GM23338 (cell line): ENCODE measurements at regions not wholly inside any gene's neighbourhood (a gene's known extent, or its start where the extent isn't known, plus 50 kb on each side); places are given as distances from the start of the nearest gene placed in this dataset.

Experiments
- ATAC-seq: fragments of 200-7000 bp; cut with Tn5 transposase; 3 replicates; pipeline ENCODE4 v1.9.1; 2020
- DNase-seq: peaks from one replicate; pipeline ENCODE4 v3.0.0-alpha.2; 2015; ENCODE audit warnings: low spot score
- H2AFZ ChIP-seq: fragments of 200-600 bp; sonication (generic); 2 replicates; pipeline ENCODE4 v1.8.0; 2016; ENCODE audit warnings: antibody characterized with exemption, mild to moderate bottlenecking, moderate library complexity
- H3F3A ChIP-seq: fragments of 200-600 bp; sonication (generic); replicated peaks from 2 replicates; pipeline ENCODE4 v1.8.0; 2017; ENCODE audit warnings: antibody characterized with exemption, mixed run types, low read depth
- H3K27ac ChIP-seq: fragments of 200-600 bp; sonication (generic); 2 replicates; pipeline ENCODE4 v1.6.1; 2016; ENCODE audit warnings: low read depth
- H3K27me3 ChIP-seq: fragments of 200-600 bp; sonication (generic); 2 replicates; pipeline ENCODE4 v1.8.0; 2016; ENCODE audit warnings: mild to moderate bottlenecking, mixed run types, moderate library complexity; ENCODE audit not compliant: insufficient read depth
- H3K36me3 ChIP-seq: fragments of 200-600 bp; sonication (generic); 2 replicates; pipeline ENCODE4 v1.8.0; 2016; ENCODE audit warnings: mild to moderate bottlenecking; ENCODE audit not compliant: insufficient read depth
- H3K4me1 ChIP-seq: fragments of 200-600 bp; sonication (generic); 2 replicates; pipeline ENCODE4 v1.8.0; 2016; ENCODE audit warnings: mild to moderate bottlenecking, moderate library complexity; ENCODE audit not compliant: insufficient read depth
- H3K4me2 ChIP-seq: fragments of 200-600 bp; sonication (generic); 2 replicates; pipeline ENCODE4 v1.7.1; 2017; ENCODE audit warnings: mixed run types
- H3K4me3 ChIP-seq: fragments of 200-600 bp; sonication (generic); 2 replicates; pipeline ENCODE4 v1.6.1; 2016; ENCODE audit warnings: mixed run types
- H3K79me2 ChIP-seq: fragments of 200-600 bp; sonication (generic); replicated peaks from 2 replicates; pipeline ENCODE4 v1.8.0; 2017; ENCODE audit warnings: mild to moderate bottlenecking; ENCODE audit not compliant: insufficient read depth
- H3K9me2 ChIP-seq: fragments of 200-600 bp; sonication (generic); 2 replicates; pipeline ENCODE4 v1.8.0; 2017; ENCODE audit not compliant: insufficient read depth
- H4K20me1 ChIP-seq: fragments of 200-600 bp; sonication (generic); replicated peaks from 2 replicates; pipeline ENCODE4 v1.8.0; 2017; ENCODE audit warnings: mild to moderate bottlenecking; ENCODE audit not compliant: insufficient read depth
- H3K27ac Mint-ChIP-seq: 2 replicates; pipeline ENCODE4 v1.8.0; 2020; ENCODE audit warnings: inconsistent platforms, mild to moderate bottlenecking, moderate library complexity, mixed read lengths
- H3K27me3 Mint-ChIP-seq: 3 replicates; pipeline ENCODE4 v1.8.0; 2022; ENCODE audit warnings: low read depth, mild to moderate bottlenecking, moderate library complexity, mixed read lengths, inconsistent platforms; ENCODE audit not compliant: insufficient read depth, poor library complexity
- H3K36me3 Mint-ChIP-seq: 3 replicates; pipeline ENCODE4 v1.8.0; 2021; ENCODE audit warnings: low read depth, mild to moderate bottlenecking, inconsistent platforms, moderate library complexity, mixed read lengths
- H3K4me1 Mint-ChIP-seq: 3 replicates; pipeline ENCODE4 v1.8.0; 2020; ENCODE audit warnings: mild to moderate bottlenecking, inconsistent platforms, mixed read lengths
- H3K4me3 Mint-ChIP-seq: 3 replicates; pipeline ENCODE4 v1.8.0; 2021; ENCODE audit warnings: moderate library complexity, mild to moderate bottlenecking, inconsistent platforms, mixed read lengths
- H3K9me3 Mint-ChIP-seq: 3 replicates; pipeline ENCODE4 v1.8.0; 2020; ENCODE audit warnings: moderate library complexity, mild to moderate bottlenecking, inconsistent platforms, mixed read lengths
- CREB1 ChIP-seq: fragments of 250-450 bp; sonication (Bioruptor Pico); IDR thresholded peaks from 2 replicates; pipeline ENCODE4 v1.5.0; 2020; ENCODE audit warnings: low read depth, mild to moderate bottlenecking, moderate library complexity
- EZH2 ChIP-seq: fragments of 200-600 bp; sonication (generic); IDR thresholded peaks from one replicate; pipeline ENCODE4 v1.8.0; 2017; ENCODE audit warnings: antibody characterized with exemption, mild to moderate bottlenecking, low read depth; ENCODE audit not compliant: unreplicated experiment
- EZH2phosphoT487 ChIP-seq: fragments of 200-600 bp; sonication (generic); IDR thresholded peaks from one replicate; pipeline ENCODE4 v1.8.1; 2018; ENCODE audit warnings: antibody characterized with exemption; ENCODE audit not compliant: unreplicated experiment
- JUNB ChIP-seq: IDR thresholded peaks from one replicate; pipeline ENCODE4 v1.6.1; 2016; ENCODE audit warnings: antibody characterized with exemption; ENCODE audit not compliant: unreplicated experiment
- NANOG ChIP-seq: IDR thresholded peaks from 2 replicates; pipeline ENCODE4 v1.6.1; 2016; ENCODE audit warnings: antibody characterized with exemption, borderline replicate concordance
- POLR2AphosphoS5 ChIP-seq: IDR thresholded peaks from 2 replicates; pipeline ENCODE4 v1.6.1; 2016; ENCODE audit warnings: antibody characterized with exemption, low read depth
- REST ChIP-seq: IDR thresholded peaks from one replicate; pipeline ENCODE4 v1.6.1; 2018; ENCODE audit warnings: antibody characterized with exemption; ENCODE audit not compliant: unreplicated experiment
- STAT1 ChIP-seq: IDR thresholded peaks from one replicate; pipeline ENCODE4 v1.6.1; 2016; ENCODE audit warnings: antibody characterized with exemption; ENCODE audit not compliant: unreplicated experiment
- ZNF114 ChIP-seq: fragments of 250-450 bp; sonication (Bioruptor Pico); IDR thresholded peaks from 2 replicates; pipeline ENCODE4 v1.5.0; 2020; ENCODE audit warnings: mild to moderate bottlenecking, moderate library complexity
- ZNF331 ChIP-seq: fragments of 250-450 bp; sonication (Bioruptor Pico); IDR thresholded peaks from 2 replicates; pipeline ENCODE4 v1.5.0; 2020; ENCODE audit warnings: low read depth, mild to moderate bottlenecking, moderate library complexity
- TF ChIP-seq, protein P1 (sequence below), 2 experiments: fragments of 200-600 bp in 1 of 2; sonication (generic) in 1 of 2; conservative IDR thresholded peaks; 2 replicates each; pipeline versions ENCODE4 v1.5.1 to v1.6.1; 2016 to 2017; ENCODE audit warnings: antibody characterized with exemption in 2 of 2, low read depth in 2 of 2, mild to moderate bottlenecking in 2 of 2, moderate library complexity in 1 of 2
- TF ChIP-seq, protein P2 (sequence below): IDR thresholded peaks from 2 replicates; pipeline ENCODE4 v1.6.1; 2016; ENCODE audit warnings: antibody characterized with exemption

DNA sequence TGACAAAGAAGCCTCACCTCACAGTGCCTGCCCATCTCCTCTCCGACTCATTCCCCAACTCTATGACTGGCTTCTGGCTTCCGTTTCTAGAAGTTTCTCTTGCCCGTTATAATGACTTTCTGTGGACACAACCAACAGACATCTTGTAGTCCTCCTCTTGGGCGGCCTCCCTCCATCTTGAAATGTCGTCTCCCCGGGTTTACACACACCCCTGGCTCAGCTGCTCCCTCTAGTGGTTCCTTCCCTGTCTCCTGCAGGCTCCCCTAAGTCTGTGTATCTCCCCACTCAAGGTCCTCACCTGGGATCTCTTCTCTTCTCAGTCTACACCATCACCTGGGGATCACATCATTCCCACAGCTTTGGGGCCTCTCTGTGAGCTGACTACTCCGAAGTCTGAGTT, 123.4 kb upstream of the NEBL start:
- no peak overlapping the region for H3K4me3 Mint-ChIP-seq
- DNase-seq = peak; percentile 82
- H3K27me3 Mint-ChIP-seq = no peaks in the 10 kb centered on the region
- Histone ChIP-seq H3K79me2 (no peaks in the 10 kb centered on the region), H3K4me1 (no peaks in the 10 kb centered on the region), H2AFZ (no peak overlapping the region), H3K4me3 (no peak overlapping the region), H3K4me2 (no peak overlapping the region), H3K36me3 (no peaks in the 10 kb centered on the region), H3F3A (no peaks in the 10 kb centered on the region), H3K27me3 (no peaks in the 10 kb centered on the region), H3K9me2 (no peaks in the 10 kb centered on the region), H4K20me1 (no peaks in the 10 kb centered on the region), H3K27ac (no peak overlapping the region)
- ATAC-seq = peak; percentile 79
- TF ChIP-seq, protein P1, sequence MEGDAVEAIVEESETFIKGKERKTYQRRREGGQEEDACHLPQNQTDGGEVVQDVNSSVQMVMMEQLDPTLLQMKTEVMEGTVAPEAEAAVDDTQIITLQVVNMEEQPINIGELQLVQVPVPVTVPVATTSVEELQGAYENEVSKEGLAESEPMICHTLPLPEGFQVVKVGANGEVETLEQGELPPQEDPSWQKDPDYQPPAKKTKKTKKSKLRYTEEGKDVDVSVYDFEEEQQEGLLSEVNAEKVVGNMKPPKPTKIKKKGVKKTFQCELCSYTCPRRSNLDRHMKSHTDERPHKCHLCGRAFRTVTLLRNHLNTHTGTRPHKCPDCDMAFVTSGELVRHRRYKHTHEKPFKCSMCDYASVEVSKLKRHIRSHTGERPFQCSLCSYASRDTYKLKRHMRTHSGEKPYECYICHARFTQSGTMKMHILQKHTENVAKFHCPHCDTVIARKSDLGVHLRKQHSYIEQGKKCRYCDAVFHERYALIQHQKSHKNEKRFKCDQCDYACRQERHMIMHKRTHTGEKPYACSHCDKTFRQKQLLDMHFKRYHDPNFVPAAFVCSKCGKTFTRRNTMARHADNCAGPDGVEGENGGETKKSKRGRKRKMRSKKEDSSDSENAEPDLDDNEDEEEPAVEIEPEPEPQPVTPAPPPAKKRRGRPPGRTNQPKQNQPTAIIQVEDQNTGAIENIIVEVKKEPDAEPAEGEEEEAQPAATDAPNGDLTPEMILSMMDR (conservative IDR thresholded peaks at IDR 0.05; ENCODE audit: low read depth in 2 of 2) = peak; percentile 74 to 80
- no peak for TF ChIP-seq ZNF114 (CRISPR knock-in tag)
- H3K4me1 Mint-ChIP-seq = no peaks in the 10 kb centered on the region; the same call in 1 of the 3 replicates
- H3K9me3 Mint-ChIP-seq = no peaks in the 10 kb centered on the region
- no peaks in the 10 kb centered on the region; the same call in 2 of the 3 replicates for H3K36me3 Mint-ChIP-seq
- no peak overlapping the region for H3K27ac Mint-ChIP-seq

GRCh38 chr10:21019436-21019835, 122.3 kb upstream of the NEBL start:
- Mint-ChIP-seq H3K4me3 (no peak overlapping the region), H3K27me3 (no peaks in the 10 kb centered on the region), H3K9me3 (no peaks in the 10 kb centered on the region), H3K4me1 (no peaks in the 10 kb centered on the region; the same call in 1 of the 3 replicates), H3K36me3 (no peaks in the 10 kb centered on the region; the same call in 2 of the 3 replicates), H3K27ac (no peak overlapping the region)
- Histone ChIP-seq H3F3A (no peaks in the 10 kb centered on the region), H4K20me1 (no peaks in the 10 kb centered on the region), H3K4me1 (no peaks in the 10 kb centered on the region), H3K79me2 (no peaks in the 10 kb centered on the region), H3K4me3 (no peak overlapping the region), H3K27me3 (no peaks in the 10 kb centered on the region), H3K27ac (no peak overlapping the region), H3K4me2 (no peak overlapping the region), H3K36me3 (no peaks in the 10 kb centered on the region), H3K9me2 (no peaks in the 10 kb centered on the region), H2AFZ (no peak overlapping the region)
- ATAC-seq = no peak
- DNase-seq = no peak
- no peak for TF ChIP-seq ZNF331 (CRISPR knock-in tag)
- no peak for TF ChIP-seq REST
- no peak for TF ChIP-seq ZNF114 (CRISPR knock-in tag)
- TF ChIP-seq NANOG = no peak
- TF ChIP-seq, protein P1 (conservative IDR thresholded peaks at IDR 0.05; ENCODE audit: low read depth in 2 of 2) = no peak
- TF ChIP-seq EZH2 = no peak
- TF ChIP-seq CREB1 = no peak
- TF ChIP-seq, protein P2, sequence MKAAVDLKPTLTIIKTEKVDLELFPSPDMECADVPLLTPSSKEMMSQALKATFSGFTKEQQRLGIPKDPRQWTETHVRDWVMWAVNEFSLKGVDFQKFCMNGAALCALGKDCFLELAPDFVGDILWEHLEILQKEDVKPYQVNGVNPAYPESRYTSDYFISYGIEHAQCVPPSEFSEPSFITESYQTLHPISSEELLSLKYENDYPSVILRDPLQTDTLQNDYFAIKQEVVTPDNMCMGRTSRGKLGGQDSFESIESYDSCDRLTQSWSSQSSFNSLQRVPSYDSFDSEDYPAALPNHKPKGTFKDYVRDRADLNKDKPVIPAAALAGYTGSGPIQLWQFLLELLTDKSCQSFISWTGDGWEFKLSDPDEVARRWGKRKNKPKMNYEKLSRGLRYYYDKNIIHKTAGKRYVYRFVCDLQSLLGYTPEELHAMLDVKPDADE = no peak
- TF ChIP-seq EZH2phosphoT487 = no peak
- TF ChIP-seq JUNB = no peak
- no peak for TF ChIP-seq STAT1
- TF ChIP-seq POLR2AphosphoS5 = no peak
